Vagina (tissue), 2 donors: ENCODE measurements at regions not wholly inside any gene's neighbourhood (a gene's known extent, or its start where the extent isn't known, plus 50 kb on each side); places are given as distances from the start of the nearest gene placed in this dataset.

Experiments used
- DNase-seq, 2 donors: peaks; one replicate each; pipeline ENCODE4 v3.0.0-alpha.2; 2017; ENCODE audit errors: extremely low spot score in 2 of 2
- H3K27ac ChIP-seq: fragments of 200-600 bp; sonication (generic); one replicate; pipeline ENCODE4 v1.5.1; 2019
- H3K27me3 ChIP-seq: fragments of 200-600 bp; sonication (generic); one replicate; pipeline ENCODE4 v1.5.1; 2019
- H3K36me3 ChIP-seq, 2 donors: fragments of 200-600 bp; sonication (generic); one replicate each; pipeline ENCODE4 v1.5.1; 2017 to 2019
- H3K4me1 ChIP-seq: fragments of 200-600 bp; sonication (generic); one replicate; pipeline ENCODE4 v1.5.1; 2019
- H3K4me3 ChIP-seq, 2 donors: fragments of 200-600 bp; sonication (generic); 1 replicate in 1 of 2; 2 replicates in 1 of 2; pipeline ENCODE4 v1.5.1; 2016 to 2019
- H3K9me3 ChIP-seq: fragments of 200-600 bp; sonication (generic); one replicate; pipeline ENCODE4 v1.5.1; 2019
- CTCF ChIP-seq, 3 experiments: fragments of 450-650 bp in 2 of 3; fragments of 200-600 bp in 1 of 3; sonication (generic) in 1 of 3; IDR thresholded peaks; one replicate each; pipeline ENCODE4 v1.5.1; 2017 to 2019; ENCODE audit warnings: antibody characterized with exemption in 3 of 3, mild to moderate bottlenecking in 2 of 3, moderate library complexity in 2 of 3
- POLR2A ChIP-seq, 2 donors: fragments of 450-650 bp; IDR thresholded peaks; one replicate each; pipeline ENCODE4 v1.6.1; 2017; ENCODE audit warnings: antibody characterized with exemption in 2 of 2, mild to moderate bottlenecking in 2 of 2, moderate library complexity in 2 of 2
- POLR2AphosphoS5 ChIP-seq, 2 donors: sonication (generic); formaldehyde crosslinking; IDR thresholded peaks; one replicate each; pipeline ENCODE4 v1.9.0; 2017; ENCODE audit warnings: antibody characterized with exemption in 2 of 2, mild to moderate bottlenecking in 2 of 2, low read depth in 1 of 2; ENCODE audit not compliant: insufficient read depth in 1 of 2
- intact Hi-C: fragments of 100-400 bp; cut with DNase I; formaldehyde crosslinking; loops from one replicate; pipeline ENCODE4 v1.15.1; 2023

GRCh38 chr1:79547514-79547913 lies 541.0 kb upstream of the ADGRL4 start:
- Histone ChIP-seq H3K27me3 (no peaks in the 10 kb centered on the region), H3K9me3 (no peaks in the 10 kb centered on the region), H3K27ac (no peak overlapping the region), H3K4me1 (no peaks in the 10 kb centered on the region), H3K4me3 (no peak overlapping the region), H3K36me3 (no peaks in the 10 kb centered on the region)
- no peak for TF ChIP-seq CTCF (IDR thresholded peaks at IDR 0.05)
- TF ChIP-seq POLR2A (IDR thresholded peaks at IDR 0.05) = no peak
- TF ChIP-seq POLR2AphosphoS5 (IDR thresholded peaks at IDR 0.05; ENCODE audit: insufficient read depth in 1 of 2, low read depth in 1 of 2) = no peak
- no peak for DNase-seq
- intact Hi-C loops = no loop called here

- no peak overlapping the region for H3K4me3 ChIP-seq
- H3K36me3 ChIP-seq = no peaks in the 10 kb centered on the region
- no peak overlapping the region for H3K27ac ChIP-seq
- TF ChIP-seq CTCF (IDR thresholded peaks at IDR 0.05) (no peak), POLR2A (IDR thresholded peaks at IDR 0.05) (no peak), POLR2AphosphoS5 (IDR thresholded peaks at IDR 0.05; ENCODE audit: insufficient read depth in 1 of 2, low read depth in 1 of 2) (no peak)
- DNase-seq = no peak
- intact Hi-C loops = no loop called here
- no peaks in the 10 kb centered on the region for H3K4me1 ChIP-seq
- H3K9me3 ChIP-seq = no peaks in the 10 kb centered on the region
- H3K27me3 ChIP-seq = no peaks in the 10 kb centered on the region
Observed at GRCh38 chr1:79543394-79543793, 536.9 kb upstream of the ADGRL4 start.

- no peak for DNase-seq
- no peaks in the 10 kb centered on the region for H3K9me3 ChIP-seq
- H3K36me3 ChIP-seq = no peaks in the 10 kb centered on the region
- H3K4me1 ChIP-seq = no peaks in the 10 kb centered on the region
- H3K4me3 ChIP-seq = no peak overlapping the region
- no peak overlapping the region for H3K27ac ChIP-seq
- intact Hi-C loops = no loop called here
- H3K27me3 ChIP-seq = no peaks in the 10 kb centered on the region
- no peak for TF ChIP-seq POLR2AphosphoS5 (IDR thresholded peaks at IDR 0.05; ENCODE audit: insufficient read depth in 1 of 2, low read depth in 1 of 2)
- no peak for TF ChIP-seq POLR2A (IDR thresholded peaks at IDR 0.05)
- no peak for TF ChIP-seq CTCF (IDR thresholded peaks at IDR 0.05)
Observed at GRCh38 chr1:79539001-79539400, 532.5 kb upstream of the ADGRL4 start.

GRCh38 chr1:79532555-79532954 lies 526.0 kb upstream of the ADGRL4 start:
- H3K4me1 ChIP-seq = no peaks in the 10 kb centered on the region
- no peak for DNase-seq
- H3K27me3 ChIP-seq = no peaks in the 10 kb centered on the region
- no peaks in the 10 kb centered on the region for H3K9me3 ChIP-seq
- no peak overlapping the region for H3K27ac ChIP-seq
- no peaks in the 10 kb centered on the region for H3K36me3 ChIP-seq
- TF ChIP-seq POLR2A (IDR thresholded peaks at IDR 0.05) = no peak
- no peak for TF ChIP-seq CTCF (IDR thresholded peaks at IDR 0.05)
- TF ChIP-seq POLR2AphosphoS5 (IDR thresholded peaks at IDR 0.05; ENCODE audit: insufficient read depth in 1 of 2, low read depth in 1 of 2) = no peak
- intact Hi-C loops = no loop called here
- H3K4me3 ChIP-seq = no peak overlapping the region

GRCh38 chr1:79531790-79532189 lies 525.3 kb upstream of the ADGRL4 start:
- intact Hi-C loops = no loop called here
- Histone ChIP-seq H3K4me1 (no peaks in the 10 kb centered on the region), H3K4me3 (no peak overlapping the region), H3K36me3 (no peaks in the 10 kb centered on the region), H3K27me3 (no peaks in the 10 kb centered on the region), H3K9me3 (no peaks in the 10 kb centered on the region), H3K27ac (no peak overlapping the region)
- TF ChIP-seq POLR2A (IDR thresholded peaks at IDR 0.05) (no peak), POLR2AphosphoS5 (IDR thresholded peaks at IDR 0.05; ENCODE audit: insufficient read depth in 1 of 2, low read depth in 1 of 2) (no peak), CTCF (IDR thresholded peaks at IDR 0.05) (no peak)
- no peak for DNase-seq
